Neural progenitor cell (in vitro differentiated cells): ENCODE measurements at regions not wholly inside any gene's neighbourhood (a gene's known extent, or its start where the extent isn't known, plus 50 kb on each side); places are given as distances from the start of the nearest gene placed in this dataset. TPM values are rescaled to one million over a fixed set of nuclear protein-coding genes. Genes with fewer than 3 reads are reported as not detected.

Experiments
- DNase-seq: peaks from one replicate; pipeline ENCODE4 v3.0.0-alpha.2; 2016; ENCODE audit warnings: low spot score
- H2AFZ ChIP-seq: fragments of 200-600 bp; sonication (generic); replicated peaks from 2 replicates; pipeline ENCODE4 v1.6.1; 2016; ENCODE audit warnings: antibody characterized with exemption
- H3F3A ChIP-seq: fragments of 200-600 bp; sonication (generic); 2 replicates; pipeline ENCODE4 v1.6.1; 2016; ENCODE audit warnings: antibody characterized with exemption, low read depth
- H3K27ac ChIP-seq: fragments of 200-600 bp; sonication (generic); 2 replicates; pipeline ENCODE4 v1.5.1; 2016; ENCODE audit warnings: mild to moderate bottlenecking
- H3K27me3 ChIP-seq: fragments of 200-600 bp; sonication (generic); 2 replicates; pipeline ENCODE4 v1.6.1; 2016; ENCODE audit warnings: mild to moderate bottlenecking, moderate library complexity
- H3K36me3 ChIP-seq: fragments of 200-600 bp; sonication (generic); 2 replicates; pipeline ENCODE4 v1.5.1; 2016
- H3K4me1 ChIP-seq: fragments of 200-600 bp; sonication (generic); 2 replicates; pipeline ENCODE4 v1.6.1; 2016; ENCODE audit warnings: mixed run types
- H3K4me2 ChIP-seq: fragments of 200-600 bp; sonication (generic); 2 replicates; pipeline ENCODE4 v1.6.1; 2016
- H3K4me3 ChIP-seq: fragments of 200-600 bp; sonication (generic); 2 replicates; pipeline ENCODE4 v1.5.1; 2016
- H3K79me2 ChIP-seq: fragments of 200-600 bp; sonication (generic); 2 replicates; pipeline ENCODE4 v1.6.1; 2016; ENCODE audit warnings: low read depth
- H3K9ac ChIP-seq: fragments of 200-600 bp; sonication (generic); 2 replicates; pipeline ENCODE4 v1.6.1; 2016
- H3K9me3 ChIP-seq: fragments of 200-600 bp; sonication (generic); 2 replicates; pipeline ENCODE4 v1.5.1; 2016; ENCODE audit warnings: low read depth
- H4K20me1 ChIP-seq: fragments of 200-600 bp; sonication (generic); 2 replicates; pipeline ENCODE4 v1.6.1; 2016; ENCODE audit warnings: low read depth
- H3K27ac Mint-ChIP-seq: 3 replicates; pipeline ENCODE4 v1.8.0; 2021; ENCODE audit warnings: mixed read lengths
- H3K27me3 Mint-ChIP-seq: 2 replicates; pipeline ENCODE4 v1.8.0; 2022; ENCODE audit warnings: low read depth, mild to moderate bottlenecking, inconsistent platforms, moderate library complexity, mixed read lengths; ENCODE audit not compliant: insufficient read depth
- H3K36me3 Mint-ChIP-seq: 3 replicates; pipeline ENCODE4 v1.8.0; 2021; ENCODE audit warnings: mixed read lengths
- H3K4me1 Mint-ChIP-seq: 3 replicates; pipeline ENCODE4 v1.8.0; 2021; ENCODE audit warnings: mixed read lengths
- H3K4me3 Mint-ChIP-seq: 3 replicates; pipeline ENCODE4 v1.8.0; 2021; ENCODE audit warnings: mild to moderate bottlenecking, moderate library complexity, mixed read lengths
- H3K9me3 Mint-ChIP-seq: 3 replicates; pipeline ENCODE4 v1.8.0; 2020; ENCODE audit warnings: mixed read lengths
- CTCF ChIP-seq: fragments of 200-600 bp; sonication (generic); IDR thresholded peaks from 2 replicates; pipeline ENCODE4 v1.5.1; 2017; ENCODE audit warnings: antibody characterized with exemption, mild to moderate bottlenecking
- EZH2 ChIP-seq: fragments of 200-600 bp; sonication (generic); IDR thresholded peaks from 2 replicates; pipeline ENCODE4 v1.6.1; 2017; ENCODE audit warnings: antibody characterized with exemption, mild to moderate bottlenecking, moderate library complexity
- EZH2phosphoT487 ChIP-seq: fragments of 200-600 bp; sonication (generic); IDR thresholded peaks from 2 replicates; pipeline ENCODE4 v1.6.1; 2017; ENCODE audit warnings: antibody characterized with exemption
- microRNA-seq: library from miRNA; unstranded; fragments of <30 nt; microRNA quantifications from one replicate; pipeline ENCODE4, GENCODE V29; 2016
- small RNA-seq: library from RNA; depleted of rRNA; stranded (forward); fragments of <200 nt; gene quantifications from one replicate; pipeline ENCODE3, GENCODE V24; 2015

- no peaks in the 10 kb centered on the region for H3K36me3 ChIP-seq
- no peak for DNase-seq
- no peaks in the 10 kb centered on the region for H3K79me2 ChIP-seq
- no peaks in the 10 kb centered on the region for H4K20me1 ChIP-seq
- H3K4me2 ChIP-seq: no peak overlapping the region
- H3K9me3 ChIP-seq: no peaks in the 10 kb centered on the region
- no peak overlapping the region for H3K4me3 ChIP-seq
- Mint-ChIP-seq H3K9me3 (no peaks in the 10 kb centered on the region), H3K27ac (no peak overlapping the region), H3K4me3 (no peak overlapping the region), H3K36me3 (no peaks in the 10 kb centered on the region), H3K4me1 (peaks cover 4% of the 10 kb centered on the region), H3K27me3 (no peaks in the 10 kb centered on the region)
- no peak overlapping the region for H3K9ac ChIP-seq
- H3F3A ChIP-seq: no peaks in the 10 kb centered on the region
- no peaks in the 10 kb centered on the region for H3K4me1 ChIP-seq
- no peak overlapping the region for H3K27ac ChIP-seq
- no peaks in the 10 kb centered on the region for H3K27me3 ChIP-seq
- H2AFZ ChIP-seq: no peak overlapping the region
- TF ChIP-seq EZH2phosphoT487 (no peak), EZH2 (no peak), CTCF (no peak)
Measured at GRCh38 chr2:221364672-221365071, 207.4 kb downstream of the EPHA4 start.

Small RNA genes in the stretch of these regions (microRNA-seq; reads per million reads assigned to microRNA genes)
- gene MIR4268: not detected

Small RNA genes in the stretch of these regions (small RNA-seq; reads per million reads assigned to genes)
- gene AC011233.1 (not detected), gene MIR4268 (not detected)
